ENCODE measurements at regions not wholly inside any gene's neighbourhood (a gene's known extent, or its start where the extent isn't known, plus 50 kb on each side); places are given as distances from the start of the nearest gene placed in this dataset.

- H3K36me3 Mint-ChIP-seq, result no peaks in the 10 kb centered on the region
- ATAC-seq (no peak), DNase-seq (ENCODE audit: low spot score in 2 of 2) (no peak)
- H3K4me3 Mint-ChIP-seq, result no peak overlapping the region
- H3K27ac Mint-ChIP-seq, result no peak overlapping the region
- H3K9me3 Mint-ChIP-seq, result no peaks in the 10 kb centered on the region
- no peaks in the 10 kb centered on the region for H3K4me1 Mint-ChIP-seq
These were observed 290.9 kb downstream of the IRS1 start for GRCh38 chr2:226508683-226509082.

DNA sequence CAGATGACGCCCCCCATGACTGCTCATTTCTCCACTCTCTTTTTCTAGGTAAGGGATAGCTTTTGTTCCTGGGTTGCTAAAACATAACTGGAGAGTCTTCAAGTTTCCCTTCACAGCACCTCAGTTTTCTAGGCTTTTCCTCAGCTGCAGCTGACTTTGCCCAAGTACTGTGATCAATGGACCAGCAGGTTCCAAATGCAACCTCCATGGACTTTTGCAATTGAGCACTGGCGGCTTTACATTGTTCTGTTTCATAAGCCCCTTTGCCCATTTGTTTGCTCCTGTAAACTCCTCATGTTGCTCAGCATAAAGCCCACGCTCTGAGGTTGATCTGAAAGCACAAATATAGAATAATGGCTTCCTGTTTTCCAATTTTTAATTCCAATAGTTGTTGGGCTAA lies 291.6 kb downstream of the IRS1 start:
- Mint-ChIP-seq H3K4me3 (no peak overlapping the region), H3K4me1 (no peaks in the 10 kb centered on the region), H3K36me3 (no peaks in the 10 kb centered on the region), H3K9me3 (no peaks in the 10 kb centered on the region), H3K27ac (no peak overlapping the region)
- no peak for DNase-seq (ENCODE audit: low spot score in 2 of 2)
- ATAC-seq, result no peak

GRCh38 chr2:226497146-226497909 lies 302.3 kb downstream of the IRS1 start:
- Mint-ChIP-seq H3K36me3 (no peaks in the 10 kb centered on the region), H3K4me1 (no peaks in the 10 kb centered on the region), H3K9me3 (no peaks in the 10 kb centered on the region), H3K27ac (no peak overlapping the region), H3K4me3 (no peak overlapping the region)
- DNase-seq (ENCODE audit: low spot score in 2 of 2) (no peak), ATAC-seq (peak; percentile 63)

- H3K9me3 Mint-ChIP-seq, result no peaks in the 10 kb centered on the region
- ATAC-seq (no peak), DNase-seq (ENCODE audit: low spot score in 2 of 2) (no peak)
- H3K27ac Mint-ChIP-seq, result no peak overlapping the region
- H3K4me3 Mint-ChIP-seq, result no peak overlapping the region
- H3K36me3 Mint-ChIP-seq, result no peaks in the 10 kb centered on the region
- H3K4me1 Mint-ChIP-seq, result no peaks in the 10 kb centered on the region
These were observed 303.4 kb downstream of the IRS1 start for GRCh38 chr2:226496273-226496550.

DNA sequence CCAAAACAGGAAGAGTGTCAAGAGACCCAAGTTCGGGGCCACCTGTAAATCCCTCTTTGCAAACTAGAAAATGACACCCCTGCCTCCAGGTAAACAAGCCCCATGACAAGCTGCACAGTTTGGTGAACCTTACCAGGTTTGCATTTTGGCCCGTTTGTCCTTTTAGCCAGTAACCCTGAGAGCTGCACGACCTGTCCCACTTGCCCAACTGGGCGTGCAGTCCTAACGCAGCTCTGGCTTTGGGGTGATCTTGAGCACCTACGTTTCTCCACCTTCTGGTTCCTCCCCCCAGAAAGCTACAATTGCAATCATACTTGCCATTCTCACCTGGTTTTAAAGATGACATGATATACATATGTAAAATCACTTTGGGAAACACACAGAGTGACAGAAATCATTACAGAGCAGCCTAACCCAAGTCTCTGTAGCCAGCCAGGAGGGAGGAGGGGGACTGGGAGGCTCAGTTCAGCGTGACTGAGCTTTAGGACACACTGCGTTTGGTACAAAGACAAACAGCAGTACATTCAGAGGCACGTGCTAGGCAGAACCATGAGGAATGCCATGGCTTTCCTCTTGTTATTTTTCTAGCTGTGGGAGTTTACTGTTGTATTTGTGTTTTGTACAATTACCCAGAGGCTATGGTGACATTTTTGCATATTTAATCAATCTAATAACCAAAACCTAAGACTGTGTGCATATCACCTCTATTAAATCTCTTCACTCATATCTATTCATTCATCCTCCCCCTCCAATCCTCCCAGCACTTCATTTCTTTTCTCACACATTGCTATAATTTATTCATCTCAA lies 304.0 kb downstream of the IRS1 start:
- Mint-ChIP-seq H3K4me1 (no peaks in the 10 kb centered on the region), H3K4me3 (no peak overlapping the region), H3K27ac (no peak overlapping the region), H3K9me3 (no peaks in the 10 kb centered on the region), H3K36me3 (no peaks in the 10 kb centered on the region)
- ATAC-seq (no peak), DNase-seq (ENCODE audit: low spot score in 2 of 2) (no peak)

DNA sequence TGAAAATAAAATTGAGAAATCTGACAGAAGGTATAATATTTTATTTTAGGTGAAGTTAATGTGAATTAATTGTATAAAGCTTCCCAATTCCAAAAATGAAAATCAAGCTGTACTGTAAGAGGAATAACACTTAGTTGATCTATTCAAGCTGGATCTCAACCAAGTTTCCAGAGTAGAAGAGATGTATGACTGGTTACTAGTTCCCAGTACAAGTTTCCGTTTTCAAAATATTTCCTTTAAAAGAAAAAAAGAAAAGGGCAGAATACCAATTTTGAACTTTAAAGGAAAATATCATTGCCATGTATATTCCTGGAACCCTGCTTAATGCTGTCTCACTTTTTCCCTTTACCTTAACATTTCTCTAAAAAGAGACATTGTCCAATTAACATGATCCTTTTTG lies 308.5 kb downstream of the IRS1 start:
- Mint-ChIP-seq H3K4me3 (no peak overlapping the region), H3K9me3 (no peaks in the 10 kb centered on the region), H3K27ac (no peak overlapping the region), H3K36me3 (no peaks in the 10 kb centered on the region), H3K4me1 (no peaks in the 10 kb centered on the region)
- no peak for ATAC-seq
- DNase-seq (ENCODE audit: low spot score in 2 of 2), result no peak

DNA sequence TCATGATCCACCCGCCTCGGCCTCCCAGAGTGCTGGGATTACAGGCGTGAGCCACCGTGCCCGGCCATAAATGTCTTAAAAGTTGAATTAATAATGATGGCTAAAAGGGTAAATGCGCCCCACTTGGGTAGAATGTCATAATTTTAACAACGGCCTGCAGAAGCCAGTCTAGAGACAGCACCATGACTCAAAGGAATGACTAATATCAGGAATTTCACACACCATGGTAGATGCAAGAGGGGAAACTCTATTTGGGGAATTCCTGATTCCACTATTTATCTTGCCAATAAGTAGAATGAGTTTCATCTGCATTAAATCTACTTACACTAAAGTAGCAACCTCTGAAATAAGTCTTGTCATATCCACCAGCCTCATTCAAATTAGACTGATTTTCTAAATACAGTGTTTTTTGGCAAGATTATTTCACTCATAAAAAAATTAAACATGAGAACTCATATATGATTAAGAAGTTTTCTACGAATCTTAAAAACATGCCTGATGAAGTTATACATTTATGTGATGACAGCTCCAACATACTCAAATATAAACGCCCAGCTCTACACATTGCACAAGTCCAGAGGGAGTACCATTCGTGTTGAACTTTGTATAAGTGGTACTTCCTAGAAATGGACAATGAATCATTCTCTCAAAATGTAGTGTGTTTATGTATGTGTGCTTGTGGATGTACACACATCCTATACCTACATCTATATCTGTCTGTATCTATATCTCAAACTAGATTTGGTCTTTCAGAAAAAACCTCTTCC lies 309.7 kb downstream of the IRS1 start:
- ATAC-seq, result peak; percentile 78
- no peak for DNase-seq (ENCODE audit: low spot score in 2 of 2)
- Mint-ChIP-seq H3K27ac (no peak overlapping the region), H3K36me3 (no peaks in the 10 kb centered on the region), H3K4me3 (no peak overlapping the region), H3K4me1 (no peaks in the 10 kb centered on the region), H3K9me3 (no peaks in the 10 kb centered on the region)

DNA sequence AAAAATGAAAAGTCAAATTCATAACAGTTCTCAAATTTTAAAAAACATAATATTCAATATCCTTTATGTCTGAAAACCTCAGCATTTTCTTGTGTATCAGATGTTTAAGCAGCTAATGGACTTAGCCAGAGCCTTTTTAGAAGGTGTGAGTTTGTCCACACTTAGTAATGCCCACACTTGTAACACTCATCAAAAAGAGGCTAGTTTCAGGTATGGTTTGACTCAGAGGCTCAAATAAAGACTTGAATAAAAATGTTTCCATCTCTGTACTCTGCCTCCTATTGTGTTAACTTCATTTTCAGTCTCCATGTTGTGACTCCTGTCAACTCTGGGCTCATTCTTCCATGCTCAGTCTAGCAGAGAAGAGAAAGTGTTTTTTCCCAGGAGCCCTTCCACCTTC lies 311.6 kb downstream of the IRS1 start:
- DNase-seq (ENCODE audit: low spot score in 2 of 2) (no peak), ATAC-seq (peak; percentile 67)
- Mint-ChIP-seq H3K9me3 (no peaks in the 10 kb centered on the region), H3K4me3 (no peak overlapping the region), H3K36me3 (no peaks in the 10 kb centered on the region), H3K27ac (no peak overlapping the region), H3K4me1 (no peaks in the 10 kb centered on the region)

GRCh38 chr2:226487573-226487972 lies 312.0 kb downstream of the IRS1 start:
- no peak overlapping the region for H3K4me3 Mint-ChIP-seq
- no peaks in the 10 kb centered on the region for H3K9me3 Mint-ChIP-seq
- H3K36me3 Mint-ChIP-seq, result no peaks in the 10 kb centered on the region
- ATAC-seq, result no peak
- no peaks in the 10 kb centered on the region for H3K4me1 Mint-ChIP-seq
- no peak for DNase-seq (ENCODE audit: low spot score in 2 of 2)
- H3K27ac Mint-ChIP-seq, result no peak overlapping the region

DNA sequence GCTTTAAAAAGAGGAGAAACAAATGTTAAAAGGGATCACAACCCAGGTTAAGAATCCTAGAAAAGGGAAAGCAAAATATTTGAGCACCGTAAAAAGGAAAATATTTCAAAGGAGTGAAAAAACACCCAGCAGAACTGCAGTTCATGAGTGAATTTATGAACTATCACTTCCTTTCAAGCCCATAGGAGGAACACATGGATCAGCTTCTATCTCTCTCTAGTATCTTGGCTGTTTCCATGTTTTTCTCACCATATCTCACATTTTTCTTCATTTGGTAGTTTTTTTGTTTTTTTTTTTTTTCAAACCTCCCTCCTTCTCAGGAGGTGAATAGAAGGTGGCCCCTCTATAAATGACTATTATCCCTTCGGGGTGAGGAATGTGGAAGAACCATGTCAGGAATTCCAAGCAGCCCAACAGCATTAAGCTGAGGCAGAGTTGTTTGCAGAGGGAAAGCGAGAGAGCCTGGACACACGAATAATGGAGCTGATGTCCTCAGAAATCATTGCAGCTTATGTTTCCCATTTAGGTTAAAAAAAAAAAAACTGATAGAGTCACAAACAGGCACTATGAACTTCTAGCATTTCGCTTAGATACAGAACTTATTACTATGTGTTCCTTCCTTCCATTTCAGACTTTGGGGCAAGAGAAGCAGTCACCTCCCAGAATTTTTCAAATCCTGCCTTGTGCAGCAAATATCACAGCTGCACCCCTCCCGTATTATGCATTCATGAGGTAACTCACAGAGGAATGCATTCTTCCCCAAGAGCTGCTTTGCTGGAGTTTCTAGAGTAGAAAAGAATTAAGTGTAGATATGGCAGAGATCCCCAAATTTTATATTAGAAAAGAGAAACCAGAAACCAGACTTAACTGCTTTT lies 315.6 kb downstream of the IRS1 start:
- Mint-ChIP-seq H3K36me3 (no peaks in the 10 kb centered on the region), H3K4me1 (no peaks in the 10 kb centered on the region), H3K9me3 (no peaks in the 10 kb centered on the region), H3K27ac (no peak overlapping the region), H3K4me3 (no peak overlapping the region)
- DNase-seq (ENCODE audit: low spot score in 2 of 2), result no peak
- no peak for ATAC-seq

GRCh38 chr2:226483143-226483542 lies 316.5 kb downstream of the IRS1 start:
- no peak overlapping the region for H3K4me3 Mint-ChIP-seq
- no peaks in the 10 kb centered on the region for H3K36me3 Mint-ChIP-seq
- ATAC-seq (no peak), DNase-seq (ENCODE audit: low spot score in 2 of 2) (no peak)
- H3K27ac Mint-ChIP-seq, result no peak overlapping the region
- H3K9me3 Mint-ChIP-seq, result no peaks in the 10 kb centered on the region
- no peaks in the 10 kb centered on the region for H3K4me1 Mint-ChIP-seq

- no peak for ATAC-seq
- Mint-ChIP-seq H3K27ac (no peak overlapping the region), H3K9me3 (no peaks in the 10 kb centered on the region), H3K4me1 (no peaks in the 10 kb centered on the region), H3K36me3 (no peaks in the 10 kb centered on the region), H3K4me3 (no peak overlapping the region)
- no peak for DNase-seq (ENCODE audit: low spot score in 2 of 2)
These were observed 321.4 kb downstream of the IRS1 start for GRCh38 chr2:226478109-226478809.

DNA sequence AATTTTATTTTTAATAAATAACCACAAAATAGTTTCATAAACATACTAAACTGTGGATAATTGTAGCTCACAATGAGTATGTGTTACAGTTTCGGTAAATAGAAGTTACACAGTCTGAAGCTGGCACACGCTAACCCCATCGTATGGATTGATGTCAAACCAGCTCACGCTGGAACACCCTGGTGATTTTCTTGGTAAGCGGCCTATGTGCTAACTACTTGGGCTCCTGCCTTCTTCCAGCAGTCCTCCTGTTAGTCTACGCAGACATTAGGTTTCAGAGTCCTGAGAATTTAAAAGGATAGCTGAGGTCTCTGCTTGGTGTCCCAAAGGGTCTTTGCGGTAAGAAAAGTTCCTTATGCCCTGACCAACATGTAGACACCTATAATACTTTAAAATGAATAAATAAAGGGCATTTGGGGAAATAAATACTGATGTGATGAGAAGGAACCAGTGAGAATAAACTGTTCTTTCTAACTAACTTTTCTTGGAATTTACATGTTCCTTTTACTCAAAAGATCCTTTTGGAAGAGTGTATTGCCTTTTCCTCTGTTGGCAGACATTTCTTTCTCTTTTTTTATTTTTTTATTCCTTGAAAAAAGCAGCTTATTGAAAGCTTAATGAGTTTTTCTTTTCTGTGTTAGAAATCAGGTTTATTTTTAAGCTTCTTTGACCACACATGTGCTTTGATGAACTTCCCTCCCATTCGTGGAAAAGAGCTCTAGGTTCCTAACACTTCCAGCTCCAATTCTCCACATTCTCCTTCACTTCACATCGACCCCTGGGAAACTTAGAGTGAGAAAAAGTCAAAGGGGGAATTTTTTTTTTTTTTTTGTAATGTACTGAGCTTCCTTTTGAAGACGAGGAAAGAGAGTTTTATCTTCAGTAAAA lies 322.2 kb downstream of the IRS1 start:
- DNase-seq (ENCODE audit: low spot score in 2 of 2) (no peak), ATAC-seq (no peak)
- Mint-ChIP-seq H3K4me1 (no peaks in the 10 kb centered on the region), H3K36me3 (no peaks in the 10 kb centered on the region), H3K4me3 (no peak overlapping the region), H3K27ac (no peak overlapping the region), H3K9me3 (no peaks in the 10 kb centered on the region)

GRCh38 chr2:226475650-226476049 lies 324.0 kb downstream of the IRS1 start:
- H3K4me1 Mint-ChIP-seq, result no peaks in the 10 kb centered on the region
- H3K36me3 Mint-ChIP-seq, result no peaks in the 10 kb centered on the region
- H3K4me3 Mint-ChIP-seq, result no peak overlapping the region
- no peaks in the 10 kb centered on the region for H3K9me3 Mint-ChIP-seq
- no peak overlapping the region for H3K27ac Mint-ChIP-seq
- DNase-seq (ENCODE audit: low spot score in 2 of 2), result no peak
- no peak for ATAC-seq
